B cell (primary cell): ENCODE measurements at regions not wholly inside any gene's neighbourhood (a gene's known extent, or its start where the extent isn't known, plus 50 kb on each side); places are given as distances from the start of the nearest gene placed in this dataset.

Source experiments
- ATAC-seq: fragments of 200-7000 bp; cut with Tn5 transposase; one replicate; pipeline ENCODE4 v1.10.0; 2021; ENCODE audit warnings: low read depth, mild to moderate bottlenecking, moderate number of reproducible peaks, moderate library complexity
- CTCF ChIA-PET: fragments of 350-600 bp; sonication (Branson Sonifier 250); formaldehyde crosslinking; loops from one replicate; lab custom pipeline; 2021; ENCODE audit warnings: antibody characterized with exemption, inconsistent platforms; lab: Charles Lee
- POLR2A ChIA-PET: fragments of 350-600 bp; sonication (Branson Sonifier 250); formaldehyde crosslinking; loops from one replicate; lab custom pipeline; 2021; ENCODE audit warnings: antibody characterized with exemption; lab: Charles Lee
- DNase-seq: peaks from one replicate; pipeline ENCODE4 v3.0.0; 2013
- H2AFZ ChIP-seq: 2 replicates; pipeline ENCODE4 v1.6.1; 2012; ENCODE audit warnings: mild to moderate bottlenecking, low read depth, low read length; ENCODE audit not compliant: insufficient read depth, poor library complexity, severe bottlenecking
- H3K27ac ChIP-seq, 2 donors: 1 replicate in 1 of 2; 2 replicates in 1 of 2; pipeline ENCODE4 v1.5.1; 2012 to 2013; ENCODE audit warnings: low read length in 2 of 2, mild to moderate bottlenecking in 2 of 2, moderate library complexity in 1 of 2
- H3K27me3 ChIP-seq, 4 experiments: fragments of 200-600 bp in 1 of 4; sonication (generic) in 1 of 4; replicated peaks in 1 of 4; 1 replicate in 2 of 4; 2 replicates in 2 of 4; pipeline versions ENCODE4 v1.6.1 to v1.7.0; 2013 to 2016; ENCODE audit warnings: low read length in 3 of 4, mild to moderate bottlenecking in 2 of 4, mixed read lengths in 1 of 4, moderate library complexity in 1 of 4; ENCODE audit not compliant: insufficient read depth in 4 of 4, control insufficient read depth in 3 of 4; ENCODE audit errors: control extremely low read depth in 1 of 4
- H3K36me3 ChIP-seq, 2 experiments: replicated peaks in 1 of 2; 1 replicate in 1 of 2; 2 replicates in 1 of 2; pipeline versions ENCODE4 v1.6.1 to v1.7.1; 2013; ENCODE audit warnings: low read length in 1 of 2; ENCODE audit not compliant: insufficient read depth in 2 of 2, control insufficient read depth in 1 of 2; ENCODE audit errors: control extremely low read depth in 1 of 2, extremely low read depth in 1 of 2
- H3K4me1 ChIP-seq, 2 donors: fragments of 200-600 bp in 1 of 2; sonication (generic) in 1 of 2; 1 replicate in 1 of 2; 2 replicates in 1 of 2; pipeline versions ENCODE4 v1.5.1 to v1.6.1; 2013 to 2017; ENCODE audit warnings: low read length in 2 of 2; ENCODE audit not compliant: control insufficient read depth in 2 of 2, insufficient read depth in 2 of 2
- H3K4me2 ChIP-seq: replicated peaks from 2 replicates; pipeline ENCODE3; 2012; ENCODE audit warnings: mild to moderate bottlenecking, low read depth, low read length; ENCODE audit not compliant: poor library complexity, severe bottlenecking
- H3K4me3 ChIP-seq, 5 experiments: fragments of 200-600 bp in 1 of 5; sonication (generic) in 1 of 5; 1 replicate in 3 of 5; 2 replicates in 2 of 5; pipeline versions ENCODE4 v1.5.1 to v1.7.0; 2011 to 2016; ENCODE audit warnings: low read length in 4 of 5, mild to moderate bottlenecking in 4 of 5, low read depth in 2 of 5, control low read depth in 1 of 5, moderate library complexity in 1 of 5; ENCODE audit not compliant: insufficient read depth in 1 of 5; ENCODE audit errors: control extremely low read depth in 1 of 5, extremely low read depth in 1 of 5
- H3K79me2 ChIP-seq: fragments of 200-600 bp; sonication (generic); one replicate; pipeline ENCODE4 v1.6.0; 2016; ENCODE audit warnings: low read length; ENCODE audit not compliant: control insufficient read depth, insufficient read depth
- H3K9ac ChIP-seq: fragments of 200-600 bp; sonication (generic); 2 replicates; pipeline ENCODE4 v1.6.1; 2017; ENCODE audit warnings: mild to moderate bottlenecking, low read length, moderate library complexity
- H3K9me3 ChIP-seq, 3 donors: one replicate each; pipeline versions ENCODE4 v1.6.1 to v1.7.1; 2013; ENCODE audit warnings: low read length in 2 of 3; ENCODE audit not compliant: control insufficient read depth in 2 of 3, insufficient read depth in 1 of 3; ENCODE audit errors: control extremely low read depth in 1 of 3
- H4K20me1 ChIP-seq: 2 replicates; pipeline ENCODE4 v1.6.0; 2012; ENCODE audit warnings: mild to moderate bottlenecking, low read length; ENCODE audit not compliant: insufficient read depth, control insufficient read depth, poor library complexity, severe bottlenecking
- H3K27ac Mint-ChIP-seq: one replicate; pipeline ENCODE4 v1.8.0; 2021; ENCODE audit warnings: mixed read lengths
- H3K27me3 Mint-ChIP-seq: one replicate; pipeline ENCODE4 v1.8.0; 2021; ENCODE audit warnings: mixed read lengths
- H3K4me1 Mint-ChIP-seq: one replicate; pipeline ENCODE4 v1.8.0; 2021; ENCODE audit warnings: mixed read lengths
- H3K4me3 Mint-ChIP-seq: one replicate; pipeline ENCODE4 v1.8.0; 2021; ENCODE audit warnings: mixed read lengths
- H3K9me3 Mint-ChIP-seq: one replicate; pipeline ENCODE4 v1.8.0; 2022; ENCODE audit warnings: mixed read lengths; ENCODE audit not compliant: insufficient read depth
- CTCF ChIP-seq: fragments of 200-600 bp; IDR thresholded peaks from one replicate; pipeline ENCODE4 v1.8.0; 2022; ENCODE audit warnings: antibody characterized with exemption, mild to moderate bottlenecking
- EZH2 ChIP-seq: IDR thresholded peaks from 2 replicates; pipeline ENCODE4 v1.6.1; 2012; ENCODE audit warnings: borderline replicate concordance, low read depth, mild to moderate bottlenecking, moderate library complexity, low read length; ENCODE audit not compliant: insufficient read depth, poor library complexity, severe bottlenecking
- WGBS: methylation state at CpG from one replicate; pipeline ENCODE4 v1.1.5; 2013; ENCODE audit warnings: missing lambda C conversion rate; ENCODE audit not compliant: insufficient coverage; 5-methylcytosine and 5-hydroxymethylcytosine counted together
- intact Hi-C: fragments of 100-400 bp; cut with micrococcal nuclease; formaldehyde crosslinking; loops from one replicate; pipeline ENCODE4 v1.10.0; 2022

- H3K4me3 Mint-ChIP-seq = no peak overlapping the region
- H3K4me1 Mint-ChIP-seq = no peaks in the 10 kb centered on the region
- H3K9me3 Mint-ChIP-seq = peaks cover 4% of the 10 kb centered on the region
- ATAC-seq (no peak), DNase-seq (no peak)
- no peak for TF ChIP-seq CTCF
- no peak for TF ChIP-seq EZH2
- no peak overlapping the region for H3K4me2 ChIP-seq
- no CpG with 5 or more reads among the region's 1 CpG for WGBS
- H3K9ac ChIP-seq = no peak overlapping the region
- no peak overlapping the region for H3K4me3 ChIP-seq
- H3K27me3 Mint-ChIP-seq = no peaks in the 10 kb centered on the region
- no peak overlapping the region for H3K27ac Mint-ChIP-seq
- intact Hi-C loops = no loop called here
- CTCF ChIA-PET = no interaction called here
- H3K27ac ChIP-seq = no peak overlapping the region
- H4K20me1 ChIP-seq = no peaks in the 10 kb centered on the region
- H3K4me1 ChIP-seq = no peaks in the 10 kb centered on the region
- no peak overlapping the region for H2AFZ ChIP-seq
- POLR2A ChIA-PET = no interaction called here
- H3K79me2 ChIP-seq = no peaks in the 10 kb centered on the region
- no peaks in the 10 kb centered on the region for H3K36me3 ChIP-seq
- H3K9me3 ChIP-seq = peaks cover 0 to 8% (median 5%) of the 10 kb centered on the region in 3 donors
- H3K27me3 ChIP-seq = no peaks in the 10 kb centered on the region
Measured at GRCh38 chr4:176953021-176953420, 160.3 kb upstream of the VEGFC start.

GRCh38 chr4:176957353-176958118 lies 164.8 kb upstream of the VEGFC start:
- TF ChIP-seq CTCF = no peak
- no peak for TF ChIP-seq EZH2
- WGBS = 80% methylated on average over 1 of the region's 3 CpGs
- Histone ChIP-seq H3K9ac (no peak overlapping the region), H3K36me3 (no peaks in the 10 kb centered on the region), H3K79me2 (no peaks in the 10 kb centered on the region), H3K4me1 (no peaks in the 10 kb centered on the region), H3K27me3 (no peaks in the 10 kb centered on the region), H3K4me3 (no peak overlapping the region), H4K20me1 (no peaks in the 10 kb centered on the region), H3K9me3 (peaks cover 0 to 8% (median 5%) of the 10 kb centered on the region in 3 donors), H3K4me2 (no peak overlapping the region), H2AFZ (no peak overlapping the region), H3K27ac (no peak overlapping the region)
- intact Hi-C loops = no loop called here
- no peaks in the 10 kb centered on the region for H3K4me1 Mint-ChIP-seq
- CTCF ChIA-PET = no interaction called here
- no peak for DNase-seq
- no peak for ATAC-seq
- H3K4me3 Mint-ChIP-seq = no peak overlapping the region
- H3K27ac Mint-ChIP-seq = no peak overlapping the region
- H3K9me3 Mint-ChIP-seq = peaks cover 4% of the 10 kb centered on the region
- no peaks in the 10 kb centered on the region for H3K27me3 Mint-ChIP-seq
- POLR2A ChIA-PET = no interaction called here
